Epithelial cell of proximal tubule (primary cell): ENCODE measurements at regions not wholly inside any gene's neighbourhood (a gene's known extent, or its start where the extent isn't known, plus 50 kb on each side); places are given as distances from the start of the nearest gene placed in this dataset.

Source experiments
- DNase-seq: peaks from one replicate; pipeline ENCODE4 v3.0.0-alpha.2; 2011; ENCODE audit warnings: low read depth
- H3K4me3 ChIP-seq: 2 replicates; pipeline ENCODE4 v1.5.1; 2011; ENCODE audit warnings: low read depth, mild to moderate bottlenecking, low read length
- CTCF ChIP-seq: conservative IDR thresholded peaks from 2 replicates; pipeline ENCODE4 v1.5.1; 2012; ENCODE audit warnings: low read depth, mild to moderate bottlenecking, low read length

- TF ChIP-seq CTCF, result no peak
- H3K4me3 ChIP-seq, result no peak overlapping the region
- DNase-seq, result no peak
These were observed 113.3 kb upstream of the DUSP10 start for GRCh38 chr1:221855156-221855555.

GRCh38 chr1:221851336-221851735 lies 109.4 kb upstream of the DUSP10 start:
- no peak for DNase-seq
- H3K4me3 ChIP-seq, result no peak overlapping the region

GRCh38 chr1:221850470-221851187 lies 108.7 kb upstream of the DUSP10 start:
- no peak for DNase-seq
- no peak overlapping the region for H3K4me3 ChIP-seq
- no peak for TF ChIP-seq CTCF

More at GRCh38 chr1:221851336-221851735, 109.4 kb upstream of the DUSP10 start:
- no peak for TF ChIP-seq CTCF

- no peak for DNase-seq
- TF ChIP-seq CTCF, result no peak
- H3K4me3 ChIP-seq, result no peak overlapping the region
These were observed 108.0 kb upstream of the DUSP10 start for GRCh38 chr1:221849897-221850296.

- no peak overlapping the region for H3K4me3 ChIP-seq
- no peak for DNase-seq
- TF ChIP-seq CTCF, result no peak
These were observed 107.2 kb upstream of the DUSP10 start for GRCh38 chr1:221849110-221849509.

- no peak for DNase-seq
- no peak for TF ChIP-seq CTCF
- H3K4me3 ChIP-seq, result no peak overlapping the region
These were observed 105.8 kb upstream of the DUSP10 start for GRCh38 chr1:221847676-221848075.

GRCh38 chr1:221845650-221846371 lies 103.9 kb upstream of the DUSP10 start:
- DNase-seq, result peak; percentile 78
- peak; percentile 13 for TF ChIP-seq CTCF
- H3K4me3 ChIP-seq, result no peak overlapping the region
